K562 (cell line): ENCODE measurements at regions not wholly inside any gene's neighbourhood (a gene's known extent, or its start where the extent isn't known, plus 50 kb on each side); places are given as distances from the start of the nearest gene placed in this dataset.

Experiments
- CBX5 ChIP-seq: IDR thresholded peaks from 2 replicates; pipeline ENCODE4 v1.6.1; 2014; ENCODE audit warnings: low read depth, borderline replicate concordance
- L3MBTL2 ChIP-seq: fragments of 450-650 bp; IDR thresholded peaks from 2 replicates; pipeline ENCODE4 v1.6.1; 2016; ENCODE audit warnings: mild to moderate bottlenecking, moderate library complexity
- MGA ChIP-seq: fragments of 450-650 bp; IDR thresholded peaks from 2 replicates; pipeline ENCODE4 v1.6.1; 2016; ENCODE audit warnings: mild to moderate bottlenecking, moderate library complexity
- SIX5 ChIP-seq, 2 experiments: IDR thresholded peaks; 2 replicates each; pipeline ENCODE4 v1.6.1; 2011; ENCODE audit warnings: low read length in 2 of 2, borderline replicate concordance in 1 of 2, low read depth in 1 of 2, mild to moderate bottlenecking in 1 of 2, moderate library complexity in 1 of 2; ENCODE audit not compliant: insufficient read depth in 1 of 2
- TFE3 ChIP-seq: fragments of 450-650 bp; formaldehyde crosslinking; IDR thresholded peaks from 2 replicates; pipeline ENCODE4 v1.4.0; 2020; ENCODE audit warnings: mild to moderate bottlenecking, mixed read lengths
- UBTF ChIP-seq, 2 experiments: IDR thresholded peaks; 2 replicates each; pipeline ENCODE4 v1.6.1; 2012; ENCODE audit warnings: improper control_type of control experiment in 2 of 2, low read depth in 2 of 2, low read length in 2 of 2, borderline replicate concordance in 1 of 2

GRCh38 chr19:13689085-13689484 is 75.2 kb upstream of the MRI1 start (continued):
- TF ChIP-seq TFE3 = peak; percentile 78
- TF ChIP-seq SIX5 (IDR thresholded peaks at IDR 0.05; ENCODE audit: borderline replicate concordance in 1 of 2, insufficient read depth in 1 of 2, low read depth in 1 of 2, low read length in 2 of 2) = peak; percentile 54 to 57; a peak in 3 of 4 replicates
- peak; percentile 96 for TF ChIP-seq MGA
- TF ChIP-seq L3MBTL2 = peak; percentile 99
- TF ChIP-seq CBX5 = no peak
- TF ChIP-seq UBTF (IDR thresholded peaks at IDR 0.05; ENCODE audit: borderline replicate concordance in 1 of 2, low read depth in 2 of 2, low read length in 2 of 2) = no peak
